Testis (tissue), 2 donors: ENCODE measurements at regions not wholly inside any gene's neighbourhood (a gene's known extent, or its start where the extent isn't known, plus 50 kb on each side); places are given as distances from the start of the nearest gene placed in this dataset.

ENCODE experiments used
- DNase-seq: peaks from one replicate; pipeline ENCODE4 v3.0.0-alpha.2; 2019
- H3K27ac ChIP-seq, 2 donors: fragments of 200-600 bp; sonication (generic); one replicate each; pipeline ENCODE4 v1.5.1; 2019
- H3K27me3 ChIP-seq: fragments of 200-600 bp; sonication (generic); one replicate; pipeline ENCODE4 v1.5.1; 2019
- H3K36me3 ChIP-seq: fragments of 200-600 bp; sonication (generic); one replicate; pipeline ENCODE4 v1.5.1; 2017; ENCODE audit warnings: low read depth; ENCODE audit errors: missing control alignments
- H3K4me1 ChIP-seq: fragments of 200-600 bp; sonication (generic); one replicate; pipeline ENCODE4 v1.5.1; 2019
- H3K4me3 ChIP-seq, 2 donors: fragments of 200-600 bp; sonication (generic); one replicate each; pipeline ENCODE4 v1.5.1; 2017 to 2019
- H3K9me3 ChIP-seq: fragments of 200-600 bp; sonication (generic); one replicate; pipeline ENCODE4 v1.5.1; 2017
- CTCF ChIP-seq, 3 experiments: fragments of 450-650 bp in 2 of 3; fragments of 200-600 bp in 1 of 3; sonication (generic) in 1 of 3; IDR thresholded peaks; one replicate each; pipeline ENCODE4 v1.5.1; 2016 to 2019; ENCODE audit warnings: antibody characterized with exemption in 3 of 3, mild to moderate bottlenecking in 2 of 3, moderate library complexity in 1 of 3
- POLR2A ChIP-seq: fragments of 450-650 bp; IDR thresholded peaks from one replicate; pipeline ENCODE4 v1.6.1; 2017; ENCODE audit warnings: antibody characterized with exemption, mild to moderate bottlenecking, moderate library complexity
- WGBS, 2 donors: methylation state at CpG; one replicate each; pipeline ENCODE4 v1.1.5; 2018; 5-methylcytosine and 5-hydroxymethylcytosine counted together
- intact Hi-C: fragments of 100-400 bp; cut with DNase I; formaldehyde crosslinking; loops from one replicate; pipeline ENCODE4 v1.15.1; 2023; ENCODE audit warnings: low total_unique reads

- TF ChIP-seq CTCF (IDR thresholded peaks at IDR 0.05): no peak
- no peak for TF ChIP-seq POLR2A
- intact Hi-C loops: no loop called here
- DNase-seq: no peak
Observed at GRCh38 chr4:74878323-74878722, 54.6 kb upstream of the PARM1 start.

GRCh38 chr4:74875451-74875850, 57.5 kb upstream of the PARM1 start:
- WGBS, 2 donors: 83 to 86% methylated on average over 2 of the region's 2 CpGs
- no peak overlapping the region for H3K27ac ChIP-seq
- intact Hi-C loops: no loop called here

More at GRCh38 chr4:74878323-74878722, 54.6 kb upstream of the PARM1 start:
- 91 to 96% methylated on average over 3 of the region's 3 CpGs for WGBS, 2 donors
- H3K4me1 ChIP-seq: no peaks in the 10 kb centered on the region
- no peaks in the 10 kb centered on the region for H3K27me3 ChIP-seq
- no peak overlapping the region for H3K27ac ChIP-seq
- no peak overlapping the region for H3K4me3 ChIP-seq
- H3K9me3 ChIP-seq: no peaks in the 10 kb centered on the region
- no peaks in the 10 kb centered on the region for H3K36me3 ChIP-seq

GRCh38 chr4:74874753-74875367, 58.1 kb upstream of the PARM1 start:
- peak overlapping the region in 1 of 2 donors; percentile 2 for H3K27ac ChIP-seq
- intact Hi-C loops: no loop called here
- DNase-seq: peak; percentile 63
- TF ChIP-seq POLR2A: no peak
- TF ChIP-seq CTCF (IDR thresholded peaks at IDR 0.05): peak; percentile 70 to 95 (median 90)
- H3K4me3 ChIP-seq: no peak overlapping the region
- H3K27me3 ChIP-seq: no peaks in the 10 kb centered on the region
- no peaks in the 10 kb centered on the region for H3K4me1 ChIP-seq
- H3K36me3 ChIP-seq: no peaks in the 10 kb centered on the region
- 18 to 31% methylated on average over 1 of the region's 1 CpG for WGBS, 2 donors
- no peaks in the 10 kb centered on the region for H3K9me3 ChIP-seq

More at GRCh38 chr4:74875451-74875850, 57.5 kb upstream of the PARM1 start:
- no peaks in the 10 kb centered on the region for H3K9me3 ChIP-seq
- H3K36me3 ChIP-seq: no peaks in the 10 kb centered on the region
- no peak overlapping the region for H3K4me3 ChIP-seq
- no peaks in the 10 kb centered on the region for H3K27me3 ChIP-seq
- H3K4me1 ChIP-seq: no peaks in the 10 kb centered on the region
- TF ChIP-seq CTCF (IDR thresholded peaks at IDR 0.05) (no peak), POLR2A (no peak)
- DNase-seq: no peak

- intact Hi-C loops: no loop called here
- TF ChIP-seq POLR2A: no peak
- TF ChIP-seq CTCF (IDR thresholded peaks at IDR 0.05): no peak
- no peak for DNase-seq
Observed at GRCh38 chr4:74873545-74874301, 59.2 kb upstream of the PARM1 start.

More at GRCh38 chr4:74873545-74874301, 59.2 kb upstream of the PARM1 start:
- Histone ChIP-seq H3K9me3 (no peaks in the 10 kb centered on the region), H3K36me3 (no peaks in the 10 kb centered on the region), H3K27me3 (no peaks in the 10 kb centered on the region), H3K4me1 (no peaks in the 10 kb centered on the region), H3K4me3 (no peak overlapping the region), H3K27ac (peak overlapping the region in 1 of 2 donors; percentile 46)
- WGBS, 2 donors: 51 to 57% methylated on average over 3 of the region's 3 CpGs
